HG03460 (cell line): ENCODE measurements at regions not wholly inside any gene's neighbourhood (a gene's known extent, or its start where the extent isn't known, plus 50 kb on each side); places are given as distances from the start of the nearest gene placed in this dataset.

Experiments used
- ATAC-seq: cut with Tn5 transposase; IDR thresholded peaks from one replicate; pipeline ENCODE4 v1.9.1; 2021; ENCODE audit not compliant: unreplicated experiment

GRCh38 chr16:61596655-61597054, 439.6 kb downstream of the CDH8 start:
- no peak for ATAC-seq

DNA sequence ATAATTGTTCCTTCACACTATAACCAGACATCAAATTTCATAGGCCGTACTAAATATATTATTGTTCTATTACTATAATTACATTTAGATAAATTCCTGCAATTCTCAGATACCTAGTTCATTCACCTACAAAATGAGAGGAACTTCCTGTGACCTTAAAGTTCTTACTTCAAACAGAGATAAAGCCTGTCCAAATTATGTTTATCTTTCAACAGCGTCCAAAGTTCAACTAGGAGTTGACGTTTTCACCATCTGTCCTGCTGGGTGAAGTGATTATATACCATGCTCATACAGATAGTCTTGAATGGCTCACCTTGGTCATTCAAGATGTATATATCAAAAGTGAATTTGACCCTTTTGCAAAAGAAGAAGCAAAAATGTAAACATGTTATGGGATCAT, 440.6 kb downstream of the CDH8 start:
- ATAC-seq = no peak

DNA sequence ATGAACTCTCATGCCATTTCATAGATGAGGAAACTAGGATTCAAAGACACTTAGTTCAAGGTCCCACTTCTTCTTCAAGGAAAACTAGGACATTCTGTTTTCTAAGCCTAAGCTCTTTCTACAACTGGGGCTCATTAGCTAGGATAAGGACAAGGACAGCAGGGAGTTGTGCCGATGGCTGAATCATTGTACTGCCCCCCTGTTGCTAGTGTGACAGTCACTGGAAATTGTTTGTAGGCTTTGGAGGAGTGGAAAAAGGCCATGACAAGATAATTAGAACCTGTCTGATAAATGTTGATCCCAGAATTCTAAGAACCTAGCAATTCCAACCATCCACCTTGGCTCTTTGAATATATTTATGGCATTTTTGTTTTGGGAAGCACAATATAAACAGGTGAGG, 445.7 kb downstream of the CDH8 start:
- ATAC-seq = no peak

- ATAC-seq = no peak
Observed at GRCh38 chr16:61587526-61587925, 448.7 kb downstream of the CDH8 start.

- no peak for ATAC-seq
Observed at GRCh38 chr16:61581417-61582046, 454.7 kb downstream of the CDH8 start.

GRCh38 chr16:61580579-61580978, 455.7 kb downstream of the CDH8 start:
- ATAC-seq = no peak

GRCh38 chr16:61579195-61579594, 457.0 kb downstream of the CDH8 start:
- no peak for ATAC-seq

GRCh38 chr16:61576476-61576875, 459.8 kb downstream of the CDH8 start:
- no peak for ATAC-seq

DNA sequence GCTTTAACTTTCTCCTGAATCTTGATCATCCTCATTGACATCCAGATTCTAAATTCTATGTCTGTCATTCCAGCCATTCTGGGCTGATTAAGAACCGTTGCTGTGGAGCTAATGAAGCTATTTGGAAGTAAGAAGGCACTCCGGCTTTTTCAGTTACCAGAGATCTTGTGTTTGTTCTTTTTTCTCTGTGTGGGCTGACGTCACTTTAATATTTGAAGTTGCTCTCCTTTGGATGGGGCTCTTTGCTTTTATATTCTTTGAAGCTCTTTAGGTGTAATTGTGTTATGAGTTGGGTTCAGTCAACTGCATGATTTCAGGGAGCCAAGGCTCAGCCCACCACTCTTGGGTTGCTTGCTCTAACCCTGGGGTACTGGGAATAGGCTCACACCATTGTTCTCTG, 460.6 kb downstream of the CDH8 start:
- ATAC-seq = no peak

DNA sequence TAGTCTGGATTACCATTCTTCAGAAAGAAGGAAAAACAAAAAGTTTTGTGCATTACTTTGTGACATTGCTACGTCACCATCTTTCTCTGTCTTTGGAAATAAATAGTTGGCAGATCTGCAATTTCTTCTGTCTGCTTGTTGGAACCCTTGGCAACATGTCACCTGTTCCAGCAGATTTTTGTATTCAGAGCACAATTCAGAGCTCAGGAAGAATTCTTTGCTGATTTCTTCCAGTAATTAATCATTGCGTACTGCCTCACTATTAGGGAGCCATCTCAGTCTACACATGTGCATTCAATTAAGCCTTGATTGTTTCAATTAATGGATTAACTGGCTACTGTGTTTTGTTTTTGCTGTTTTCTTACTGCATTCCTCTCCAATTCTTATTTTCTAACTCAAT, 467.2 kb downstream of the CDH8 start:
- ATAC-seq = no peak

GRCh38 chr16:61564716-61565115, 471.5 kb downstream of the CDH8 start:
- no peak for ATAC-seq

- ATAC-seq = no peak
Observed at GRCh38 chr16:61555718-61556441, 480.4 kb downstream of the CDH8 start.

GRCh38 chr16:61549327-61549726, 486.9 kb downstream of the CDH8 start:
- ATAC-seq = no peak

DNA sequence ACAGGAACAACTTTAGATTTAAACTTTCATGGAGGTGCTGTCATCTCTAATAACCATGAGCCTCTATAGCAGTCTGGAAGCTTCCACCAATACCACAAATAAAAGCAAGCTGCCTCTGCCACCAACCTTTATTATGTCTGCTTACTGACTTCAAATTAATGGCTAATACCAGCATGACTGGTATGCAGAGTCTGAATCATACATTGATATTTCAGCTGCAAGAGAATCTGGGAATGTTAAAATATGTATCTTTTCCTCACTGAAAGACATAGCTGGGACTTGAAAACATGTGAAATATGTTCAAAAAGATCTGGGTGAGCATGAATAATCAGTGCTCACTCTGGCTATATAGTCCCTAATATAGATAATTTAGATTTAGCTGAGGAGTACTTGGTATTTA, 488.6 kb downstream of the CDH8 start:
- ATAC-seq = no peak

- ATAC-seq = no peak
Observed at GRCh38 chr16:61544165-61544564, 492.1 kb downstream of the CDH8 start.

GRCh38 chr16:61540216-61540615, 496.0 kb downstream of the CDH8 start:
- no peak for ATAC-seq

DNA sequence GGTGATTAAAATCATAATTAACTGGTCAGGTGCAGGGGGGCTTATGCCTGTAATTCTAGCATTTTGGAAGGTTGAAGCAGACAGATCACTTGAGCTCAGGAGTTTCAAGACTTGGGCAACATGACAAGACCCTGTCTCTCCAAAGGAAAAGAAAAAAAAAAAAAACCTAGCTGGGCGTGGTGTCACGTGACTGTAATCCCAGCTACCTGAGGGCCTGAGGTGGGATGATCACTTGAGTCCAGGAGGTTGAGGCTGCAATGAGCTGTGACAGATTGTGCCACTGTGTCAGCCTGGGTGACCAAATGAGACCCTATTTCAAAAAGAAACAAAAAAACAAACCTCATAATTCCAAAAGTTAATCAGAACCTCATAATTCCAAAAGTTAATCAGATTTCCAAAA, 505.5 kb downstream of the CDH8 start:
- ATAC-seq = no peak

DNA sequence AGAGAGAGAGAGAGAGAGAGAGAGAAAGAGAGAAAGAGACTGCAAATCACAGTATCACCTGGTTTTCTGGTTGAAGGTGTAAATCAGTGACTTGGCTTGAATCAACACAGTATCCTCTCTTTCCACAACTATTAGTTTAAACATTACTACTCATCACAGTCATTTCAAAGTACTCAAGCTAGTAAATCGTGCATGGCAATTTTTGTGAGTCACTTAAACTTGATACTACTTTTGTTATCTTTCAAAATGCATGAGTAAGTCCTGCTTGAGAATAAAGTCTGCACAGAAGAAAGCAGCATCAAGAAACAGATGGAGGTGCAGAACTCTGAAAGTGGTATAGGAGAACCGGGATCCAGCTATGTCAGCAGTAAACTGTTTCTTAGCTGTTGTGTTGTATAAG, 535.4 kb downstream of the CDH8 start:
- no peak for ATAC-seq

DNA sequence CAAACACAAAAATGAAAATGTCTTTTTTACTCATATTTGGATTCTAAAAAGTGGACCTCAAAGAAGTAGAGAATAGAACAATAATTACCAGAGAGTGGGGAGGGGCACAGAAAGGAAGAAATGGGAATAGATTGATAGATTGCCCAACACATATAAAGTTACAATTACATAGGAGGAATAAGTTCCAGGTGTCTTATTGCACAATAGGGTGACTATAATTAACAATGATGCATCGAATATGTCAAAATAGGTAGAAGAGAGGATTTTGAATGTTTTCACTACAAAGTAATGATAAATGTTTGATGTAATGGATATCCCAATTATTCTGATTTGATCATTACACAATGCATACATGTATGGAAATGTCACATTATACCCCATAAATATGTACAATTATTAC, 556.0 kb downstream of the CDH8 start:
- ATAC-seq = no peak

GRCh38 chr16:61471737-61472136, 564.5 kb downstream of the CDH8 start:
- ATAC-seq = no peak

DNA sequence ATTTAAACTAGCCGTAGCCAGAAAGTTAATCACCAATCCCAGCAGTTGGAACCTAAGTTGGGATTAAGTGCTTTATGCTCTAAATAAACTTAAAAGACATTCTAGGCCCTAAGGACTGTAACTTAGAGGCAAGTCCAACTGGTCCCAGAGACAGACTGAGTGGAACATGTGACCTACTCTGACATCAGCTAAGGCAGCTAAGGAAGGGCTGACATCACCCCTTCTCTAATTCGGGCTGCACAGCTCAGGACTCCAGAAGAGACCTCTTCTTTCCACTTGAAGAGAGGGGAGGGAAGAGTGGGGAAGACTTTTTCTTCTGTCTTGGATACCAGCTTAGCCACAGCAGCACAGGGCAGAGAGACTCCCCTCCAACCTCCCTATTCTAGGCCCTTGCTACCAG, 565.2 kb downstream of the CDH8 start:
- no peak for ATAC-seq

DNA sequence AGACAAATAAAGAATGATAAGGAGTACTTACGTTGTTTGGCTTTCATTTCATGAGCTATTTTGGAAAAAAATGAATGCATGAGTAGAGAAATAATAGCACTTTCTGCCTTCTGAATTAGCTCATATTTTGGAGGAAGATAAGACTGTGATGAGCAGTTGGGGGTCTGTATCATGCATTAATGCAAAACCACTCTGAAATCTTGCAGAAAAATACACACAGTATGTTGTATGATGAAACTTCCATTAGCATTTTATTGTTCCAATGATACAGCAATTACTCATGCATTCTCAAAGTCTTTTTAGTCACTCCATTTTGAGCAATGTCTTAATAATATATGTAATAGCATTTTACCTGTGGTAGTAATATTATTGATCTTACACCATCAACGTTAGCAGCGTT, 571.0 kb downstream of the CDH8 start:
- no peak for ATAC-seq

DNA sequence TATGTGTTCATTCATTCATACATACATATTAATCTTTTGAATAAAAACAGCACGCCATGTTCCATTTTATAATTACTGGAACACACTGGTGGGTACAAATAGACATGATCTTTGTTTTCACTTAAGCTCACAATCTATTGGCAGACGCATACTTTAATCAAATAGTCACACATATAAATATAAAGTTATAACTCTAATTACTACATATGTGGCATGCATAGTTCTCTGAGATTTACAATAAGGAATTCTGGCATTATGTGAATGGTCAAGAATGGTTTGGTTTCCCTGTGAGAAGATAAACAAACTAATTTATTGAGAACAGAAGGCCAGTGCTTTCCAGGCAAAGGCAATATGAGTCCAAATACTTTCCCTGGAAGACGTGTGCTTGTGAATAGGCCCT, 576.2 kb downstream of the CDH8 start:
- no peak for ATAC-seq
